PC-9 (cell line): ENCODE measurements at regions not wholly inside any gene's neighbourhood (a gene's known extent, or its start where the extent isn't known, plus 50 kb on each side); places are given as distances from the start of the nearest gene placed in this dataset.

Source experiments
- CTCF ChIP-seq: fragments of 200-600 bp; sonication (generic); conservative IDR thresholded peaks from 2 replicates; pipeline ENCODE4 v1.6.1; 2017; ENCODE audit warnings: mixed run types, antibody characterized with exemption, mild to moderate bottlenecking, moderate library complexity
- EZH2 ChIP-seq: fragments of 200-600 bp; sonication (generic); IDR thresholded peaks from 2 replicates; pipeline ENCODE4 v1.8.0; 2017; ENCODE audit warnings: antibody characterized with exemption, low read depth

- TF ChIP-seq CTCF (no peak), EZH2 (no peak)
Measured at GRCh38 chr1:80050085-80050484, 1043.6 kb upstream of the ADGRL4 start.
